SK-N-SH (cell line): ENCODE measurements at regions not wholly inside any gene's neighbourhood (a gene's known extent, or its start where the extent isn't known, plus 50 kb on each side); places are given as distances from the start of the nearest gene placed in this dataset.

Source experiments
- CHD2 ChIP-seq: fragments of 150-350 bp; IDR thresholded peaks from 2 replicates; pipeline ENCODE4 v1.6.1; 2018; ENCODE audit warnings: low read length; ENCODE audit not compliant: partially characterized antibody
- CTCF ChIP-seq: fragments of 200-600 bp; sonication (generic); IDR thresholded peaks from 2 replicates; pipeline ENCODE4 v1.6.1; 2017; ENCODE audit warnings: antibody characterized with exemption, mild to moderate bottlenecking, moderate library complexity
- EP300 ChIP-seq, 2 experiments: IDR thresholded peaks; 2 replicates each; pipeline versions ENCODE4 v1.4.0 to v1.6.1; 2012; ENCODE audit warnings: borderline replicate concordance in 1 of 2, low read depth in 1 of 2, low read length in 1 of 2
- FOSL2 ChIP-seq: IDR thresholded peaks from 2 replicates; pipeline ENCODE4 v1.4.0; 2012; ENCODE audit warnings: low read depth, mild to moderate bottlenecking, moderate library complexity, borderline replicate concordance
- GABPA ChIP-seq: IDR thresholded peaks from 2 replicates; pipeline ENCODE4 v1.4.0; 2012; ENCODE audit warnings: low read depth, mild to moderate bottlenecking
- JUND ChIP-seq: IDR thresholded peaks from 2 replicates; pipeline ENCODE4 v1.4.0; 2012
- POLR2AphosphoS5 ChIP-seq: IDR thresholded peaks from 2 replicates; pipeline ENCODE4 v1.6.1; 2012; ENCODE audit warnings: low read depth, low read length
- RAD21 ChIP-seq: IDR thresholded peaks from 2 replicates; pipeline ENCODE4 v1.6.1; 2012; ENCODE audit warnings: mild to moderate bottlenecking, low read length
- SMC3 ChIP-seq: IDR thresholded peaks from 2 replicates; pipeline ENCODE4 v1.6.1; 2012; ENCODE audit warnings: low read depth, low read length, improper control_type of control experiment
- TEAD4 ChIP-seq: IDR thresholded peaks from 2 replicates; pipeline ENCODE4 v1.4.0; 2012; ENCODE audit warnings: mild to moderate bottlenecking, borderline replicate concordance; ENCODE audit not compliant: insufficient read depth
- TF ChIP-seq, protein P1 (sequence below): fragments of 150-350 bp; IDR thresholded peaks from 2 replicates; pipeline ENCODE4 v1.6.1; 2016; ENCODE audit warnings: mild to moderate bottlenecking, low read depth, low read length
- TF ChIP-seq, protein P2 (sequence below): IDR thresholded peaks from 2 replicates; pipeline ENCODE4; 2012

DNA sequence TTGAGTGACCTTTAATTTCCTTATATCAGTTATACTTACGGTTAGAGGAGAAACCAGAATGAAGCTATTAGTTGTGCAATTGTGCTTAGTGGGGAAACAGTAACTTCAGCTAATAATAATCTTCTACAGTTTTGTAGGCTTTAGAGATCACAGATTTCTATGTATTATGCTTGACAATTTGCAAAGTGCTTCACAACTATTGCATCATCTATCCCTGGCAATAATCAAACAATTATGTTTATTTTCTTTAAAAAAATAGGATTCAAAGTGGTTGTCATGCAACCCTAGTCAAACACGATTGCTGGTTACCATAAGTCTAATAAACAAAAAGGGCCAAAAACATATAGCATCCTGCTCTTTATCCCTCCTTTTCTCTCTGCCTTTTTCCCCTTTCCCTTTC, 530.3 kb downstream of the NXPH1 start:
- TF ChIP-seq CTCF (no peak), FOSL2 (no peak), CHD2 (no peak), POLR2AphosphoS5 (no peak), GABPA (no peak), EP300 (IDR thresholded peaks at IDR 0.05; ENCODE audit: borderline replicate concordance in 1 of 2, low read depth in 1 of 2, low read length in 1 of 2) (no peak), SMC3 (no peak), JUND (no peak), RAD21 (no peak), TEAD4 (no peak)
- TF ChIP-seq, protein P1, sequence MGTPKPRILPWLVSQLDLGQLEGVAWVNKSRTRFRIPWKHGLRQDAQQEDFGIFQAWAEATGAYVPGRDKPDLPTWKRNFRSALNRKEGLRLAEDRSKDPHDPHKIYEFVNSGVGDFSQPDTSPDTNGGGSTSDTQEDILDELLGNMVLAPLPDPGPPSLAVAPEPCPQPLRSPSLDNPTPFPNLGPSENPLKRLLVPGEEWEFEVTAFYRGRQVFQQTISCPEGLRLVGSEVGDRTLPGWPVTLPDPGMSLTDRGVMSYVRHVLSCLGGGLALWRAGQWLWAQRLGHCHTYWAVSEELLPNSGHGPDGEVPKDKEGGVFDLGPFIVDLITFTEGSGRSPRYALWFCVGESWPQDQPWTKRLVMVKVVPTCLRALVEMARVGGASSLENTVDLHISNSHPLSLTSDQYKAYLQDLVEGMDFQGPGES: no peak
- TF ChIP-seq, protein P2, sequence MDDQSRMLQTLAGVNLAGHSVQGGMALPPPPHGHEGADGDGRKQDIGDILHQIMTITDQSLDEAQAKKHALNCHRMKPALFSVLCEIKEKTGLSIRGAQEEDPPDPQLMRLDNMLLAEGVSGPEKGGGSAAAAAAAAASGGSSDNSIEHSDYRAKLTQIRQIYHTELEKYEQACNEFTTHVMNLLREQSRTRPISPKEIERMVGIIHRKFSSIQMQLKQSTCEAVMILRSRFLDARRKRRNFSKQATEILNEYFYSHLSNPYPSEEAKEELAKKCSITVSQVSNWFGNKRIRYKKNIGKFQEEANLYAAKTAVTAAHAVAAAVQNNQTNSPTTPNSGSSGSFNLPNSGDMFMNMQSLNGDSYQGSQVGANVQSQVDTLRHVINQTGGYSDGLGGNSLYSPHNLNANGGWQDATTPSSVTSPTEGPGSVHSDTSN: no peak
